H1 (cell line): ENCODE measurements at regions not wholly inside any gene's neighbourhood (a gene's known extent, or its start where the extent isn't known, plus 50 kb on each side); places are given as distances from the start of the nearest gene placed in this dataset.

ENCODE experiments used
- CTCF ChIA-PET: fragments of 300-600 bp; sonication (Branson Sonifier 250); formaldehyde crosslinking; loops from one replicate; lab custom pipeline; 2021; ENCODE audit not compliant: partially characterized antibody; lab: Charles Lee
- POLR2A ChIA-PET: fragments of 300-600 bp; sonication (Branson Sonifier 250); formaldehyde crosslinking; loops from one replicate; lab custom pipeline; 2021; ENCODE audit warnings: inconsistent platforms; ENCODE audit not compliant: partially characterized antibody; lab: Charles Lee
- DNase-seq, 2 experiments: peaks; one replicate each; pipeline versions ENCODE4 v3.0.0 to v3.0.0-alpha.2; 2010 to 2022; ENCODE audit warnings: low spot score in 2 of 2, low read depth in 1 of 2, mixed read lengths in 1 of 2
- FAIRE-seq: peaks from 2 replicates; lab custom pipeline; 2011; peaks lifted over from hg19 to GRCh38; lab: Jason Lieb, UNC
- H2AFZ ChIP-seq: 2 replicates; pipeline ENCODE4 v1.8.1; 2012; ENCODE audit warnings: low read length, inconsistent platforms
- H2AK5ac ChIP-seq: 2 replicates; pipeline ENCODE4 v1.6.1; 2013; ENCODE audit warnings: low read depth, low read length
- H2BK120ac ChIP-seq: replicated peaks from 2 replicates; pipeline ENCODE3; 2013; ENCODE audit warnings: low read depth, low read length, inconsistent platforms
- H2BK12ac ChIP-seq: 2 replicates; pipeline ENCODE4 v1.6.1; 2013; ENCODE audit warnings: low read depth, low read length
- H2BK15ac ChIP-seq: 2 replicates; pipeline ENCODE4 v1.6.1; 2013; ENCODE audit warnings: low read length
- H2BK20ac ChIP-seq: 2 replicates; pipeline ENCODE4 v1.6.1; 2013; ENCODE audit warnings: low read length
- H2BK5ac ChIP-seq: 2 replicates; pipeline ENCODE4 v1.6.1; 2013; ENCODE audit warnings: low read depth, low read length
- H3K14ac ChIP-seq: 2 replicates; pipeline ENCODE4 v1.6.1; 2013; ENCODE audit warnings: inconsistent platforms; ENCODE audit not compliant: insufficient read length
- H3K18ac ChIP-seq: 2 replicates; pipeline ENCODE4 v1.6.1; 2013; ENCODE audit warnings: low read length; ENCODE audit errors: extremely low read depth
- H3K23ac ChIP-seq: 2 replicates; pipeline ENCODE4 v1.6.1; 2013; ENCODE audit warnings: inconsistent platforms; ENCODE audit not compliant: insufficient read length
- H3K23me2 ChIP-seq: 2 replicates; pipeline ENCODE4 v1.6.1; 2013; ENCODE audit warnings: low read depth, low read length
- H3K27ac ChIP-seq: 2 replicates; pipeline ENCODE4 v1.6.1; 2011; ENCODE audit warnings: low read depth, low read length, inconsistent platforms
- H3K27me3 ChIP-seq, 4 experiments: replicated peaks in 1 of 4; 1 replicate in 1 of 4; 2 replicates in 3 of 4; pipeline versions ENCODE4 v1.6.1 to v1.8.1; 2011 to 2013; ENCODE audit warnings: low read length in 3 of 4, mild to moderate bottlenecking in 3 of 4, inconsistent platforms in 2 of 4, mixed read lengths in 2 of 4, moderate library complexity in 1 of 4; ENCODE audit not compliant: control insufficient read depth in 3 of 4, insufficient read depth in 3 of 4; ENCODE audit errors: extremely low read depth in 1 of 4
- H3K36me3 ChIP-seq, 4 experiments: 2 replicates each; pipeline versions ENCODE4 v1.6.1 to v1.8.1; 2011 to 2013; ENCODE audit warnings: mild to moderate bottlenecking in 4 of 4, low read length in 3 of 4, moderate library complexity in 2 of 4, control low read depth in 1 of 4, inconsistent platforms in 1 of 4; ENCODE audit not compliant: insufficient read depth in 4 of 4, control insufficient read depth in 2 of 4
- H3K4ac ChIP-seq: replicated peaks from 2 replicates; pipeline ENCODE3; 2013; ENCODE audit warnings: low read length, low read depth, mixed read lengths, inconsistent platforms; ENCODE audit not compliant: insufficient read length
- H3K4me1 ChIP-seq, 4 experiments: replicated peaks in 1 of 4; 1 replicate in 1 of 4; 2 replicates in 3 of 4; pipeline versions ENCODE4 v1.6.1 to v1.8.1; 2011 to 2013; ENCODE audit warnings: low read length in 3 of 4, inconsistent platforms in 2 of 4, mixed read lengths in 1 of 4; ENCODE audit not compliant: insufficient read depth in 4 of 4, control insufficient read depth in 3 of 4
- H3K4me2 ChIP-seq, 2 experiments: 2 replicates each; pipeline versions ENCODE4 v1.6.1 to v1.8.1; 2011 to 2013; ENCODE audit warnings: low read depth in 2 of 2, low read length in 2 of 2, control low read depth in 1 of 2, inconsistent platforms in 1 of 2, mild to moderate bottlenecking in 1 of 2; ENCODE audit not compliant: insufficient read depth in 1 of 2
- H3K4me3 ChIP-seq, 4 experiments: fragments of 200-600, 300-600 bp in 1 of 4; sonication (generic), shearing (Covaris generic), sonication (Bioruptor Twin) in 1 of 4; 2 replicates each; pipeline versions ENCODE4 v1.5.1 to v1.8.1; 2011 to 2016; ENCODE audit warnings: low read length in 4 of 4, low read depth in 3 of 4, control low read depth in 2 of 4, inconsistent platforms in 2 of 4, mild to moderate bottlenecking in 2 of 4, mixed read lengths in 1 of 4, moderate library complexity in 1 of 4; ENCODE audit not compliant: insufficient read depth in 2 of 4; ENCODE audit errors: extremely low read depth in 1 of 4
- H3K56ac ChIP-seq: replicated peaks from 2 replicates; pipeline ENCODE3; 2013; ENCODE audit warnings: low read depth, mild to moderate bottlenecking, mixed read lengths, low read length, inconsistent platforms; ENCODE audit not compliant: insufficient read length
- H3K79me1 ChIP-seq: 2 replicates; pipeline ENCODE4 v1.6.1; 2013; ENCODE audit warnings: low read depth, low read length, control low read depth
- H3K79me2 ChIP-seq, 2 experiments: 2 replicates each; pipeline versions ENCODE4 v1.6.1 to v1.8.1; 2012 to 2013; ENCODE audit warnings: low read length in 2 of 2, mild to moderate bottlenecking in 2 of 2, inconsistent platforms in 1 of 2; ENCODE audit not compliant: insufficient read depth in 2 of 2, control insufficient read depth in 1 of 2
- H3K9ac ChIP-seq, 4 experiments: replicated peaks in 1 of 4; 1 replicate in 1 of 4; 2 replicates in 3 of 4; pipeline versions ENCODE4 v1.6.1 to v1.8.1; 2011 to 2013; ENCODE audit warnings: low read depth in 3 of 4, low read length in 3 of 4, control low read depth in 2 of 4, mild to moderate bottlenecking in 2 of 4, moderate library complexity in 2 of 4, inconsistent platforms in 1 of 4; ENCODE audit errors: extremely low read depth in 1 of 4
- H3K9me3 ChIP-seq, 2 experiments: 2 replicates each; pipeline versions ENCODE4 v1.6.1 to v1.8.1; 2012 to 2013; ENCODE audit warnings: mild to moderate bottlenecking in 2 of 2, moderate library complexity in 2 of 2, control low read depth in 1 of 2, inconsistent platforms in 1 of 2, low read depth in 1 of 2, low read length in 1 of 2, mixed read lengths in 1 of 2; ENCODE audit not compliant: insufficient read depth in 2 of 2
- H4K20me1 ChIP-seq, 2 experiments: replicated peaks in 1 of 2; 2 replicates each; pipeline versions ENCODE3 to v1.8.1; 2011 to 2013; ENCODE audit warnings: inconsistent platforms in 2 of 2, low read length in 2 of 2, mild to moderate bottlenecking in 1 of 2; ENCODE audit not compliant: insufficient read depth in 2 of 2, control insufficient read depth in 1 of 2
- H4K5ac ChIP-seq: 2 replicates; pipeline ENCODE4 v1.6.1; 2013; ENCODE audit warnings: low read length, low read depth, mixed read lengths, inconsistent platforms; ENCODE audit not compliant: insufficient read length
- H4K8ac ChIP-seq: 2 replicates; pipeline ENCODE4 v1.8.0; 2013; ENCODE audit warnings: mild to moderate bottlenecking, moderate library complexity, low read length, inconsistent platforms; ENCODE audit not compliant: insufficient read depth; ENCODE audit errors: extremely low read depth
- H4K91ac ChIP-seq: replicated peaks from 2 replicates; pipeline ENCODE3; 2013; ENCODE audit warnings: low read length, mixed read lengths, inconsistent platforms; ENCODE audit not compliant: insufficient read length
- BRCA1 ChIP-seq: IDR thresholded peaks from 2 replicates; pipeline ENCODE4 v1.6.1; 2012; ENCODE audit warnings: low read depth, low read length, improper control_type of control experiment
- PHF8 ChIP-seq: fragments of 200-600 bp; sonication (generic); conservative IDR thresholded peaks from 2 replicates; pipeline ENCODE4 v1.7.1; 2012; ENCODE audit warnings: low read depth, mild to moderate bottlenecking, inconsistent platforms, low read length, moderate library complexity
- RAD21 ChIP-seq, 2 experiments: IDR thresholded peaks in 1 of 2; conservative IDR thresholded peaks in 1 of 2; 2 replicates each; pipeline ENCODE4 v1.6.1; 2011; ENCODE audit warnings: low read depth in 2 of 2, low read length in 2 of 2, improper control_type of control experiment in 1 of 2, inconsistent platforms in 1 of 2, mild to moderate bottlenecking in 1 of 2, moderate library complexity in 1 of 2
- RXRA ChIP-seq: IDR thresholded peaks from 2 replicates; pipeline ENCODE4 v1.6.1; 2011; ENCODE audit warnings: low read depth, mild to moderate bottlenecking, low read length, moderate library complexity; ENCODE audit not compliant: insufficient read depth
- SIN3A ChIP-seq, 2 experiments: IDR thresholded peaks in 1 of 2; conservative IDR thresholded peaks in 1 of 2; 2 replicates each; pipeline ENCODE4 v1.6.1; 2011 to 2012; ENCODE audit warnings: low read length in 2 of 2, improper control_type of control experiment in 1 of 2, low read depth in 1 of 2, mild to moderate bottlenecking in 1 of 2
- SIRT6 ChIP-seq: IDR thresholded peaks from one replicate; pipeline ENCODE4 v1.7.1; 2012; ENCODE audit warnings: low read length, inconsistent platforms
- SRF ChIP-seq: IDR thresholded peaks from 2 replicates; pipeline ENCODE4 v1.6.1; 2011; ENCODE audit warnings: mild to moderate bottlenecking, low read depth, low read length, moderate library complexity
- TAF7 ChIP-seq: optimal IDR thresholded peaks from 2 replicates; pipeline ENCODE3; 2011; ENCODE audit warnings: low read depth, mild to moderate bottlenecking, inconsistent platforms, low read length, moderate library complexity, borderline replicate concordance
- WGBS, 2 experiments: shearing (Covaris generic) in 1 of 2; methylation state at CpG; one replicate each; pipeline versions ENCODE4 v1.1.6 to v1.1.7; 2013 to 2015; ENCODE audit warnings: low lambda C conversion rate in 2 of 2, mixed read lengths in 2 of 2, inconsistent platforms in 1 of 2, low coverage in 1 of 2, missing lambda C conversion rate in 1 of 2; ENCODE audit not compliant: insufficient replicate concordance in 2 of 2, insufficient coverage in 1 of 2, insufficient read length in 1 of 2; ENCODE audit errors: extremely low coverage in 1 of 2, missing lambda C conversion rate in 1 of 2; 5-methylcytosine and 5-hydroxymethylcytosine counted together
- TF ChIP-seq, protein P1 (sequence below): IDR thresholded peaks from 2 replicates; pipeline ENCODE4 v1.6.1; 2012; ENCODE audit warnings: inconsistent platforms

- Histone ChIP-seq H3K36me3 (no peaks in the 10 kb centered on the region), H4K20me1 (no peaks in the 10 kb centered on the region), H2AFZ (no peak overlapping the region), H2BK12ac (no peak overlapping the region), H2BK5ac (no peak overlapping the region), H2BK15ac (no peak overlapping the region), H3K79me1 (no peaks in the 10 kb centered on the region), H4K91ac (no peak overlapping the region), H3K27ac (no peak overlapping the region), H2BK20ac (no peak overlapping the region), H3K23me2 (no peaks in the 10 kb centered on the region), H3K4me3 (no peak overlapping the region), H3K27me3 (no peaks in the 10 kb centered on the region; a peak in 1 of 7 replicates), H3K4ac (no peak overlapping the region), H3K9ac (no peak overlapping the region), H3K79me2 (no peaks in the 10 kb centered on the region), H3K4me1 (peaks cover 0 to 9% (median 4%) of the 10 kb centered on the region in 4 experiments; a peak in 4 of 7 replicates), H4K8ac (no peak overlapping the region), H2BK120ac (no peak overlapping the region), H3K18ac (no peak overlapping the region), H3K4me2 (no peak overlapping the region), H3K14ac (no peak overlapping the region), H3K23ac (no peak overlapping the region), H3K56ac (no peak overlapping the region), H2AK5ac (no peak overlapping the region), H3K9me3 (no peaks in the 10 kb centered on the region), H4K5ac (no peak overlapping the region)
- DNase-seq, result no peak
- ChIA-PET CTCF (interaction anchor here (0.9 to 1.3 kb wide), 3 partner anchors 20 to 212 kb away, joined by 3 to 6 read pairs (median 5); no protein-coding TSS in a partner anchor), POLR2A (no interaction called here)
- no peak for FAIRE-seq
- WGBS, 2 experiments, result 89% methylated on average over 3 of the region's 3 CpGs; no CpG with 5 or more reads in 1 of the 2 experiments
- TF ChIP-seq, protein P1, sequence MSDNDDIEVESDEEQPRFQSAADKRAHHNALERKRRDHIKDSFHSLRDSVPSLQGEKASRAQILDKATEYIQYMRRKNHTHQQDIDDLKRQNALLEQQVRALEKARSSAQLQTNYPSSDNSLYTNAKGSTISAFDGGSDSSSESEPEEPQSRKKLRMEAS, result no peak
- no peak for TF ChIP-seq RXRA
- TF ChIP-seq SIRT6, result no peak
- no peak for TF ChIP-seq RAD21 (IDR thresholded peaks at IDR 0.05 in 1 of 2, conservative IDR thresholded peaks at IDR 0.05 in 1 of 2; ENCODE audit: low read depth in 2 of 2, low read length in 2 of 2)
- TF ChIP-seq BRCA1, result no peak
- TF ChIP-seq PHF8, result no peak
- TF ChIP-seq TAF7, result no peak
- no peak for TF ChIP-seq SIN3A (conservative IDR thresholded peaks at IDR 0.05 in 1 of 2, IDR thresholded peaks at IDR 0.05 in 1 of 2; ENCODE audit: low read depth in 1 of 2, low read length in 2 of 2)
- TF ChIP-seq SRF, result no peak
Observed at GRCh38 chr10:91038971-91039370, 118.1 kb upstream of the ANKRD1 start.
